Hypothalamus (tissue), 51 donors: ENCODE measurements at regions not wholly inside any gene's neighbourhood (a gene's known extent, or its start where the extent isn't known, plus 50 kb on each side); places are given as distances from the start of the nearest gene placed in this dataset.
"Not testable (repeated sequence)": the region's sequence is repeated elsewhere in the genome, so short reads cannot be mapped to it uniquely, and the experiment has no call there.

ENCODE experiments used
- DNase-seq, 51 donors: peaks; one replicate each; lab custom pipeline; 2025; lab: John Stamatoyannopoulos, UW

- no peak for DNase-seq
Measured at GRCh38 chr6:130700397-130700796, 126.8 kb upstream of the SMLR1 start.

- no peak for DNase-seq
Measured at GRCh38 chr6:130708338-130708737, 118.9 kb upstream of the SMLR1 start.

GRCh38 chr6:130711641-130712040 is 115.6 kb upstream of the SMLR1 start:
- DNase-seq: not testable (repeated sequence)

- peak in 18 of 51 donors; percentile 1 to 67 (median 12) for DNase-seq
Measured at GRCh38 chr6:130713144-130713543, 114.1 kb upstream of the SMLR1 start.

- no peak for DNase-seq
Measured at GRCh38 chr6:130715058-130715457, 112.1 kb upstream of the SMLR1 start.

- no peak for DNase-seq
Measured at GRCh38 chr6:130716466-130716865, 110.7 kb upstream of the SMLR1 start.

- DNase-seq: no peak
Measured at GRCh38 chr6:130717657-130718056, 109.5 kb upstream of the SMLR1 start.

- no peak for DNase-seq
Measured at GRCh38 chr6:130720076-130720715, 107.0 kb upstream of the SMLR1 start.

GRCh38 chr6:130724089-130724488 is 103.1 kb upstream of the SMLR1 start:
- no peak for DNase-seq

GRCh38 chr6:130725551-130725950 is 101.7 kb upstream of the SMLR1 start:
- DNase-seq: no peak

- not testable (repeated sequence) for DNase-seq
Measured at GRCh38 chr6:130728064-130728463, 99.1 kb upstream of the SMLR1 start.

- DNase-seq: no peak
Measured at GRCh38 chr6:130730600-130730999, 96.6 kb upstream of the SMLR1 start.

- DNase-seq: no peak
Measured at GRCh38 chr6:130734161-130734560, 93.0 kb upstream of the SMLR1 start.

- DNase-seq: no peak
Measured at GRCh38 chr6:130740308-130740707, 86.9 kb upstream of the SMLR1 start.

- no peak for DNase-seq
Measured at GRCh38 chr6:130742131-130742681, 85.0 kb upstream of the SMLR1 start.

- DNase-seq: no peak
Measured at GRCh38 chr6:130743175-130743574, 84.0 kb upstream of the SMLR1 start.

GRCh38 chr6:130744576-130745366 is 82.4 kb upstream of the SMLR1 start:
- no peak for DNase-seq

- DNase-seq: no peak
Measured at GRCh38 chr6:130748041-130748440, 79.2 kb upstream of the SMLR1 start.

- no peak for DNase-seq
Measured at GRCh38 chr6:130749402-130749801, 77.8 kb upstream of the SMLR1 start.

- no peak for DNase-seq
Measured at GRCh38 chr6:130752267-130752666, 74.9 kb upstream of the SMLR1 start.

- no peak for DNase-seq
Measured at GRCh38 chr6:130754786-130755367, 72.3 kb upstream of the SMLR1 start.
